SU-DHL-6 (cell line): ENCODE measurements at regions not wholly inside any gene's neighbourhood (a gene's known extent, or its start where the extent isn't known, plus 50 kb on each side); places are given as distances from the start of the nearest gene placed in this dataset.

Experiments
- H2AFZ ChIP-seq: fragments of 200-600 bp; sonication (generic); 2 replicates; pipeline ENCODE4 v1.6.1; 2014; ENCODE audit warnings: low read depth, mild to moderate bottlenecking, moderate library complexity, mixed read lengths, antibody characterized with exemption, low read length; ENCODE audit not compliant: severe bottlenecking
- H3F3A ChIP-seq: fragments of 200-600 bp; shearing (Covaris generic); 2 replicates; pipeline ENCODE4 v1.6.0; 2016; ENCODE audit warnings: antibody characterized with exemption, mild to moderate bottlenecking; ENCODE audit not compliant: insufficient read depth
- H3K27ac ChIP-seq: fragments of 200-600 bp; sonication (generic); 2 replicates; pipeline ENCODE4 v1.5.1; 2016; ENCODE audit warnings: low read depth, mild to moderate bottlenecking, low read length, moderate library complexity, mixed read lengths
- H3K27me3 ChIP-seq: fragments of 200-600 bp; sonication (generic), shearing (Covaris generic); 2 replicates; pipeline ENCODE4 v1.6.0; 2014; ENCODE audit warnings: mild to moderate bottlenecking, low read length
- H3K36me3 ChIP-seq: fragments of 200-600 bp; sonication (generic); 2 replicates; pipeline ENCODE4 v1.6.1; 2014; ENCODE audit warnings: mild to moderate bottlenecking, low read length, mixed read lengths
- H3K4me2 ChIP-seq: fragments of 300-600, 200-600 bp; shearing (Covaris generic), sonication (generic); 2 replicates; pipeline ENCODE4 v1.6.0; 2014; ENCODE audit warnings: low read length, low read depth, mild to moderate bottlenecking; ENCODE audit not compliant: poor library complexity, severe bottlenecking
- H3K4me3 ChIP-seq: fragments of 200-600 bp; sonication (generic); 2 replicates; pipeline ENCODE4 v1.5.1; 2014; ENCODE audit warnings: antibody characterized with exemption, low read length, mild to moderate bottlenecking, mixed read lengths; ENCODE audit not compliant: insufficient read depth, poor library complexity, severe bottlenecking
- H3K79me2 ChIP-seq: fragments of 200-600 bp; sonication (generic); 2 replicates; pipeline ENCODE4 v1.6.1; 2014; ENCODE audit warnings: mild to moderate bottlenecking, low read length, moderate library complexity; ENCODE audit not compliant: insufficient read depth
- H3K9ac ChIP-seq: fragments of 200-600 bp; sonication (generic); 2 replicates; pipeline ENCODE4 v1.7.0; 2014; ENCODE audit warnings: mild to moderate bottlenecking, low read length
- H3K9me2 ChIP-seq: fragments of 200-600 bp; sonication (generic); replicated peaks from 2 replicates; pipeline ENCODE4 v1.6.1; 2014; ENCODE audit warnings: low read length; ENCODE audit not compliant: insufficient read depth
- H3K9me3 ChIP-seq: fragments of 200-600 bp; sonication (generic); 2 replicates; pipeline ENCODE4 v1.6.1; 2014; ENCODE audit warnings: low read length, mixed read lengths; ENCODE audit not compliant: insufficient read depth
- H4K20me1 ChIP-seq: fragments of 200-600 bp; sonication (generic); 2 replicates; pipeline ENCODE4 v1.6.1; 2014; ENCODE audit warnings: low read depth, mild to moderate bottlenecking, antibody characterized with exemption, low read length, moderate library complexity, mixed read lengths
- EZH2phosphoT487 ChIP-seq: fragments of 200-600 bp; sonication (generic), shearing (Covaris generic); conservative IDR thresholded peaks from 2 replicates; pipeline ENCODE4 v1.6.1; 2018; ENCODE audit warnings: mild to moderate bottlenecking, antibody characterized with exemption, low read length, moderate library complexity, mixed read lengths
- TF ChIP-seq, protein P1 (sequence below): fragments of 200-600 bp; sonication (generic); IDR thresholded peaks from one replicate; pipeline ENCODE4 v1.5.1; 2017; ENCODE audit warnings: antibody characterized with exemption, mild to moderate bottlenecking, low read length, moderate library complexity; ENCODE audit not compliant: insufficient read depth, poor library complexity, severe bottlenecking

DNA sequence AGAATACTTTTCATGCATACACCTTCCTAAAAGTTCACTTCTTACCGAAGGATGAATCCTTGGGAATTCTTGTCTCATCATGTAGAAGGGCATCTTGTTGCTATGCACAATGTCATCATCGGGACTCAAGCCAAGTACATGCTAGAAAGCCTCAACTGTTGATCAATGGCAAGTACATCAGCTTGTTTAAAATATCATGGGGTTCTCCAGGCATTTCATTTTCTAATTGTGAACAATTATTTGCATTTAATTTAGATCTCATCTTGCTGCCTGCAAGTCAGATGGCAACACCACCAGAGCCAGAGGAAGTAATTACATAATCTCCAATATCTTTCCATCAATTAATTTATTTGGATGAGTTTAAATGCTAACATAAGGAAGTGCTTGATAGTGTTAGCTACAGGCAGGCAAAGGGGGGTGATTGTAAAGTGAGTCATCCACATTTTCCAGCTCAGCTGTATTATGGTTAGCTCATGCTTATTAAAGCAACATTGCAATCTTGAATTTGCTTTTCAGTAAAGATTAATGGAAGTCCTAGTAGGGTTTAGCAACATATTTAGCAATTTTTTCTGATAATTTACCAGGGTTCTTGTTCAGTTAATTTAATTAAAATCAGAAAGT, 356.5 kb downstream of the CBLL2 start:
- Histone ChIP-seq H3K9me2 (no peaks in the 10 kb centered on the region), H3K27ac (no peak overlapping the region), H2AFZ (no peak overlapping the region), H3K9ac (no peak overlapping the region), H3K4me2 (no peak overlapping the region), H3F3A (no peaks in the 10 kb centered on the region), H3K27me3 (no peaks in the 10 kb centered on the region), H3K79me2 (no peaks in the 10 kb centered on the region), H3K36me3 (no peaks in the 10 kb centered on the region), H3K4me3 (no peak overlapping the region), H4K20me1 (no peaks in the 10 kb centered on the region), H3K9me3 (no peaks in the 10 kb centered on the region)
- no peak for TF ChIP-seq EZH2phosphoT487
- TF ChIP-seq, protein P1, sequence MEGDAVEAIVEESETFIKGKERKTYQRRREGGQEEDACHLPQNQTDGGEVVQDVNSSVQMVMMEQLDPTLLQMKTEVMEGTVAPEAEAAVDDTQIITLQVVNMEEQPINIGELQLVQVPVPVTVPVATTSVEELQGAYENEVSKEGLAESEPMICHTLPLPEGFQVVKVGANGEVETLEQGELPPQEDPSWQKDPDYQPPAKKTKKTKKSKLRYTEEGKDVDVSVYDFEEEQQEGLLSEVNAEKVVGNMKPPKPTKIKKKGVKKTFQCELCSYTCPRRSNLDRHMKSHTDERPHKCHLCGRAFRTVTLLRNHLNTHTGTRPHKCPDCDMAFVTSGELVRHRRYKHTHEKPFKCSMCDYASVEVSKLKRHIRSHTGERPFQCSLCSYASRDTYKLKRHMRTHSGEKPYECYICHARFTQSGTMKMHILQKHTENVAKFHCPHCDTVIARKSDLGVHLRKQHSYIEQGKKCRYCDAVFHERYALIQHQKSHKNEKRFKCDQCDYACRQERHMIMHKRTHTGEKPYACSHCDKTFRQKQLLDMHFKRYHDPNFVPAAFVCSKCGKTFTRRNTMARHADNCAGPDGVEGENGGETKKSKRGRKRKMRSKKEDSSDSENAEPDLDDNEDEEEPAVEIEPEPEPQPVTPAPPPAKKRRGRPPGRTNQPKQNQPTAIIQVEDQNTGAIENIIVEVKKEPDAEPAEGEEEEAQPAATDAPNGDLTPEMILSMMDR = no peak

DNA sequence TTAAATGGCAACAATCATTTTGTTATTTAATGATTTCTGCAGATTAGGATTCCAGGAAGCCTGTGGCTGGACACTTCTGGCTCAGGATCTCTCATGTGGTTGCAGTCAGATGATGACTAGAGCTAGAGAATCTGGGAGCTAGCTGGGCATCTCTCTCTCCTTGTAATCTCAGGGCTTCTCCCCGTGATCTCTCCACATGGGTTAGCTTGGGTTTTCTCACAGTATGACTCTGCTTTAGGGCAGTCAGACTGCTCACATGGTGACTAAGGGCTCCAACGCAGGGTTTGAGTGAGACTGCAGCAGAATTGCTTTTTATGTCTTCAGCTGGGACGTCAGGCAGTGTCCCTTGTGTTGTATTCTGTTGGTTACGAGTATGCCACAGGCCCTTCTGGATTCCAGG, 361.4 kb downstream of the CBLL2 start:
- Histone ChIP-seq H3K9me2 (no peaks in the 10 kb centered on the region), H3K9ac (no peak overlapping the region), H4K20me1 (no peaks in the 10 kb centered on the region), H3K36me3 (no peaks in the 10 kb centered on the region), H3K79me2 (no peaks in the 10 kb centered on the region), H3K27me3 (no peaks in the 10 kb centered on the region), H3F3A (no peaks in the 10 kb centered on the region), H3K9me3 (no peaks in the 10 kb centered on the region), H2AFZ (no peak overlapping the region), H3K4me3 (no peak overlapping the region), H3K4me2 (no peak overlapping the region), H3K27ac (no peak overlapping the region)
- no peak for TF ChIP-seq EZH2phosphoT487
- TF ChIP-seq, protein P1 = no peak

DNA sequence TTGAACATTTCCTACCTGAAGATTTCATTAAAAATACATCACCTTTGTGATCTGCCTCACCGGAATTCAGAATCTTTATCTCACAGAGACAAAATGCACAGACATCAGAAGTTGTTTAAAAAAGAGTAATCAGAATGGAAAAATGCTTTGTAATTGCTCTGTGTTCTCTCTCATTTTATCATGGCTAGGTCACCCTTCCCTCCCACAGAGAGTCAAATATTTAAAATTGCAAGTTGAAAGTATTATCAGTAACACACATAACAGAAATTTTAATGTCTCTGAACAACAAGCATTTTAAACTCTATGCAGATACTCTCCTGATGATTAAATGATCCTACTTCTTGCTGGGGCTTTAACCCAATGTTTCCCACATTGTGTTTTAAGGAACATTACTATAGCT, 362.0 kb downstream of the CBLL2 start:
- no peak for TF ChIP-seq EZH2phosphoT487
- TF ChIP-seq, protein P1 = no peak
- no peaks in the 10 kb centered on the region for H4K20me1 ChIP-seq
- no peaks in the 10 kb centered on the region for H3K36me3 ChIP-seq
- H3K79me2 ChIP-seq = no peaks in the 10 kb centered on the region
- no peaks in the 10 kb centered on the region for H3K9me3 ChIP-seq
- H3F3A ChIP-seq = no peaks in the 10 kb centered on the region
- no peak overlapping the region for H3K27ac ChIP-seq
- H3K9me2 ChIP-seq = no peaks in the 10 kb centered on the region
- H3K4me2 ChIP-seq = no peak overlapping the region
- no peak overlapping the region for H3K9ac ChIP-seq
- no peak overlapping the region for H2AFZ ChIP-seq
- H3K4me3 ChIP-seq = no peak overlapping the region
- H3K27me3 ChIP-seq = no peaks in the 10 kb centered on the region
